ENCODE measurements at regions not wholly inside any gene's neighbourhood (a gene's known extent, or its start where the extent isn't known, plus 50 kb on each side); places are given as distances from the start of the nearest gene placed in this dataset.

- no peak for DNase-seq
Observed at GRCh38 chr3:55413236-55413635, 73.9 kb downstream of the WNT5A start.

- no peak for DNase-seq
Observed at GRCh38 chr3:55412545-55412944, 74.6 kb downstream of the WNT5A start.

- DNase-seq: no peak
Observed at GRCh38 chr3:55409806-55410205, 77.3 kb downstream of the WNT5A start.

- DNase-seq: no peak
Observed at GRCh38 chr3:55408193-55408826, 78.8 kb downstream of the WNT5A start.

GRCh38 chr3:55407426-55407820, 79.7 kb downstream of the WNT5A start:
- DNase-seq: no peak

GRCh38 chr3:55406696-55407425, 80.2 kb downstream of the WNT5A start:
- DNase-seq: no peak

GRCh38 chr3:55405436-55405835, 81.7 kb downstream of the WNT5A start:
- DNase-seq: no peak

- DNase-seq: no peak
Observed at GRCh38 chr3:55402886-55403609, 84.1 kb downstream of the WNT5A start.

- DNase-seq: no peak
Observed at GRCh38 chr3:55380561-55380960, 106.5 kb downstream of the WNT5A start.

- DNase-seq: no peak
Observed at GRCh38 chr3:55376753-55377347, 110.3 kb downstream of the WNT5A start.

GRCh38 chr3:55373423-55373822, 113.7 kb downstream of the WNT5A start:
- no peak for DNase-seq

GRCh38 chr3:55370272-55370671, 116.8 kb downstream of the WNT5A start:
- no peak for DNase-seq

- no peak for DNase-seq
Observed at GRCh38 chr3:55369141-55369847, 117.8 kb downstream of the WNT5A start.

- DNase-seq: no peak
Observed at GRCh38 chr3:55368366-55368765, 118.7 kb downstream of the WNT5A start.

- DNase-seq: no peak
Observed at GRCh38 chr3:55367384-55367783, 119.7 kb downstream of the WNT5A start.

- DNase-seq: no peak
Observed at GRCh38 chr3:55364421-55364820, 122.7 kb downstream of the WNT5A start.

GRCh38 chr3:55362210-55362960, 124.7 kb downstream of the WNT5A start:
- no peak for DNase-seq

- no peak for DNase-seq
Observed at GRCh38 chr3:55357796-55358195, 129.3 kb downstream of the WNT5A start.

- no peak for DNase-seq
Observed at GRCh38 chr3:55352668-55353067, 134.4 kb downstream of the WNT5A start.

- DNase-seq: no peak
Observed at GRCh38 chr3:55349851-55350250, 137.3 kb downstream of the WNT5A start.

GRCh38 chr3:55343486-55344357, 143.4 kb downstream of the WNT5A start:
- DNase-seq: no peak
